NB4 (cell line): ENCODE measurements at regions not wholly inside any gene's neighbourhood (a gene's known extent, or its start where the extent isn't known, plus 50 kb on each side); places are given as distances from the start of the nearest gene placed in this dataset.

ENCODE experiments used
- CTCF ChIP-seq: IDR thresholded peaks from one replicate; pipeline ENCODE4 v1.5.1; 2012; ENCODE audit warnings: low read depth, low read length
- MAX ChIP-seq: IDR thresholded peaks from 2 replicates; pipeline ENCODE4 v1.6.1; 2011; ENCODE audit warnings: low read depth, low read length
- MYC ChIP-seq: IDR thresholded peaks from 2 replicates; pipeline ENCODE4 v1.6.1; 2011; ENCODE audit warnings: low read depth, low read length
- POLR2A ChIP-seq: IDR thresholded peaks from 2 replicates; pipeline ENCODE4 v1.6.1; 2011; ENCODE audit warnings: mild to moderate bottlenecking; ENCODE audit not compliant: insufficient read length; ENCODE audit errors: extremely low read depth

- TF ChIP-seq CTCF (no peak), MYC (no peak), POLR2A (no peak), MAX (no peak)
These were observed 53.2 kb upstream of the LSM14A start for GRCh38 chr19:34118879-34119748.
